ENCODE measurements at regions not wholly inside any gene's neighbourhood (a gene's known extent, or its start where the extent isn't known, plus 50 kb on each side); places are given as distances from the start of the nearest gene placed in this dataset.

DNA sequence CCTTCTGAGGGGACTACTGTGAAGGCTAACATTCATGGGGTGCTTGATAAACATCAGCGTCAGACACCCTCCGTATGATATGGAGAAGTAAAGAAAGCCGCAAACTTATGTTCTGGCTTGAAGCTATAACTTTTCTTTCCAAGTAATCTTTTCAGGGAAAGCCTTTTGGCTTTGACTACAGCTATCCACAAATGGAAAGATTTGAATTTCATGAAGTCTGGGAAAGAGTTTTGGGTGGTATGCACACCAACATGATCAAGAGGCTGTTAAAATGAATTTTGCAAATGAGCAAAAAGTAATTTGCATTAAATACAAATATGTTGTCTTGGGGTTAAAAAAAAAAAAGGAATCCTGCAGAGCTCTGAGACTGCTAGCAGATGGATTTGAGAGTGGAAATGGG is 114.8 kb upstream of the LIMCH1 start:
- no peak for FAIRE-seq
- Histone ChIP-seq H4K20me1 (ENCODE audit: control insufficient read depth, insufficient read depth) (no peaks in the 10 kb centered on the region), H3K4me1 (ENCODE audit: control insufficient read depth, insufficient read depth, low read length) (no peaks in the 10 kb centered on the region), H3K79me2 (ENCODE audit: control insufficient read depth, insufficient read depth, low read length) (no peaks in the 10 kb centered on the region), H3K4me2 (ENCODE audit: control insufficient read depth, insufficient read depth) (no peak overlapping the region), H3K4me3 (no peak overlapping the region), H3K27me3 (replicated peaks in 1 of 2; ENCODE audit: control insufficient read depth in 2 of 2, insufficient read depth in 2 of 2, low read length in 1 of 2) (no peaks in the 10 kb centered on the region), H2AFZ (ENCODE audit: control insufficient read depth, low read depth, low read length) (no peak overlapping the region), H3K9ac (ENCODE audit: control insufficient read depth, insufficient read depth, low read length) (no peak overlapping the region), H3K27ac (ENCODE audit: control insufficient read depth, insufficient read depth) (no peak overlapping the region), H3K36me3 (ENCODE audit: control insufficient read depth in 2 of 2, insufficient read depth in 2 of 2, low read length in 1 of 2) (no peaks in the 10 kb centered on the region), H3K9me3 (replicated peaks; ENCODE audit: control insufficient read depth, insufficient read depth, low read length) (no peaks in the 10 kb centered on the region)
- in situ Hi-C loops (cut with MboI) (loop anchor here (25.0 kb wide), 1 partner anchor 111 kb away; no protein-coding TSS in a partner anchor), intact Hi-C loops (cut with micrococcal nuclease; ENCODE audit: unreplicated experiment) (no loop called here)
- ChIA-PET SMC1A (ENCODE audit: uncharacterized antibody, unreplicated experiment) (no interaction called here), CTCF (no interaction called here), RAD21 (ENCODE audit: unreplicated experiment) (no interaction called here), POLR2A (no interaction called here)
- BruUV-seq (replicated peaks), result no TSS peak
- WGBS (ENCODE audit: insufficient coverage, insufficient replicate concordance, low lambda C conversion rate, missing lambda C conversion rate), result 75% methylated on average over 3 of the region's 3 CpGs
- TF ChIP-seq, protein P1, sequence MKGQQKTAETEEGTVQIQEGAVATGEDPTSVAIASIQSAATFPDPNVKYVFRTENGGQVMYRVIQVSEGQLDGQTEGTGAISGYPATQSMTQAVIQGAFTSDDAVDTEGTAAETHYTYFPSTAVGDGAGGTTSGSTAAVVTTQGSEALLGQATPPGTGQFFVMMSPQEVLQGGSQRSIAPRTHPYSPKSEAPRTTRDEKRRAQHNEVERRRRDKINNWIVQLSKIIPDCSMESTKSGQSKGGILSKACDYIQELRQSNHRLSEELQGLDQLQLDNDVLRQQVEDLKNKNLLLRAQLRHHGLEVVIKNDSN (IDR thresholded peaks at IDR 0.05; ENCODE audit: borderline replicate concordance, extremely low read length, insufficient read depth, low read depth, low read length), result no peak
- TF ChIP-seq KDM1A (IDR thresholded peaks at IDR 0.05; ENCODE audit: borderline replicate concordance), result no peak
- TF ChIP-seq STAT1 (conservative IDR thresholded peaks at IDR 0.05), result no peak
- TF ChIP-seq DPF2 (IDR thresholded peaks at IDR 0.05), result no peak
- no peak for TF ChIP-seq ATF7 (IDR thresholded peaks at IDR 0.05; ENCODE audit: low read depth)
- TF ChIP-seq, protein P2, sequence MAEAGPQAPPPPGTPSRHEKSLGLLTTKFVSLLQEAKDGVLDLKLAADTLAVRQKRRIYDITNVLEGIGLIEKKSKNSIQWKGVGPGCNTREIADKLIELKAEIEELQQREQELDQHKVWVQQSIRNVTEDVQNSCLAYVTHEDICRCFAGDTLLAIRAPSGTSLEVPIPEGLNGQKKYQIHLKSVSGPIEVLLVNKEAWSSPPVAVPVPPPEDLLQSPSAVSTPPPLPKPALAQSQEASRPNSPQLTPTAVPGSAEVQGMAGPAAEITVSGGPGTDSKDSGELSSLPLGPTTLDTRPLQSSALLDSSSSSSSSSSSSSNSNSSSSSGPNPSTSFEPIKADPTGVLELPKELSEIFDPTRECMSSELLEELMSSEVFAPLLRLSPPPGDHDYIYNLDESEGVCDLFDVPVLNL (IDR thresholded peaks at IDR 0.05; ENCODE audit: low read depth, low read length), result no peak
- DNase-seq (ENCODE audit: low read depth, low spot score), result no peak
- ATAC-seq, result no peak

- POLR2A ChIA-PET, result no interaction called here
- no peak for TF ChIP-seq SMAD1 (IDR thresholded peaks at IDR 0.05; ENCODE audit: low read depth, partially characterized antibody)
- TF ChIP-seq ZBED1 (IDR thresholded peaks at IDR 0.05; ENCODE audit: borderline replicate concordance), result no peak
- TF ChIP-seq ZNF24 (IDR thresholded peaks at IDR 0.05), result no peak
- TF ChIP-seq RBBP5 (conservative IDR thresholded peaks at IDR 0.05), result no peak
- TF ChIP-seq, protein P3, sequence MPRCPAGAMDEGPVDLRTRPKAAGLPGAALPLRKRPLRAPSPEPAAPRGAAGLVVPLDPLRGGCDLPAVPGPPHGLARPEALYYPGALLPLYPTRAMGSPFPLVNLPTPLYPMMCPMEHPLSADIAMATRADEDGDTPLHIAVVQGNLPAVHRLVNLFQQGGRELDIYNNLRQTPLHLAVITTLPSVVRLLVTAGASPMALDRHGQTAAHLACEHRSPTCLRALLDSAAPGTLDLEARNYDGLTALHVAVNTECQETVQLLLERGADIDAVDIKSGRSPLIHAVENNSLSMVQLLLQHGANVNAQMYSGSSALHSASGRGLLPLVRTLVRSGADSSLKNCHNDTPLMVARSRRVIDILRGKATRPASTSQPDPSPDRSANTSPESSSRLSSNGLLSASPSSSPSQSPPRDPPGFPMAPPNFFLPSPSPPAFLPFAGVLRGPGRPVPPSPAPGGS (IDR thresholded peaks at IDR 0.05; ENCODE audit: borderline replicate concordance, insufficient read depth, low read depth, low read length, poor library complexity, severe bottlenecking), result no peak
- no peak for TF ChIP-seq SMARCA5 (IDR thresholded peaks at IDR 0.05)
- no peak for TF ChIP-seq ZNF687 (IDR thresholded peaks at IDR 0.05)
Observed at GRCh38 chr4:41424522-41424921, 113.4 kb upstream of the LIMCH1 start.

More at GRCh38 chr4:41424522-41424921, 113.4 kb upstream of the LIMCH1 start:
- CTCF ChIA-PET, result no interaction called here
- Histone ChIP-seq H3K4me1 (ENCODE audit: control insufficient read depth, insufficient read depth, low read length) (no peaks in the 10 kb centered on the region), H3K9me3 (replicated peaks; ENCODE audit: control insufficient read depth, insufficient read depth, low read length) (no peaks in the 10 kb centered on the region), H3K36me3 (ENCODE audit: control insufficient read depth in 2 of 2, insufficient read depth in 2 of 2, low read length in 1 of 2) (no peaks in the 10 kb centered on the region), H4K20me1 (ENCODE audit: control insufficient read depth, insufficient read depth) (no peaks in the 10 kb centered on the region), H2AFZ (ENCODE audit: control insufficient read depth, low read depth, low read length) (no peak overlapping the region), H3K27ac (ENCODE audit: control insufficient read depth, insufficient read depth) (no peak overlapping the region), H3K79me2 (ENCODE audit: control insufficient read depth, insufficient read depth, low read length) (no peaks in the 10 kb centered on the region), H3K9ac (ENCODE audit: control insufficient read depth, insufficient read depth, low read length) (no peak overlapping the region), H3K4me3 (no peak overlapping the region), H3K27me3 (replicated peaks in 1 of 2; ENCODE audit: control insufficient read depth in 2 of 2, insufficient read depth in 2 of 2, low read length in 1 of 2) (no peaks in the 10 kb centered on the region; a peak in 1 of 4 replicates), H3K4me2 (ENCODE audit: control insufficient read depth, insufficient read depth) (no peak overlapping the region)
- no peak for ATAC-seq
- no TSS peak for BruUV-seq (replicated peaks)
- no peak for FAIRE-seq
- RAD21 ChIA-PET (ENCODE audit: unreplicated experiment), result no interaction called here
- intact Hi-C loops (cut with micrococcal nuclease; ENCODE audit: unreplicated experiment) (no loop called here), in situ Hi-C loops (cut with MboI) (loop anchor here (25.0 kb wide), 1 partner anchor 112 kb away; no protein-coding TSS in a partner anchor)
- SMC1A ChIA-PET (ENCODE audit: uncharacterized antibody, unreplicated experiment), result no interaction called here
- no peak for DNase-seq (ENCODE audit: low read depth, low spot score)
